K562 (cell line): ENCODE measurements at regions not wholly inside any gene's neighbourhood (a gene's known extent, or its start where the extent isn't known, plus 50 kb on each side); places are given as distances from the start of the nearest gene placed in this dataset.

Source experiments
- BCOR ChIP-seq: fragments of 450-650 bp; IDR thresholded peaks from 2 replicates; pipeline ENCODE4 v1.6.1; 2016
- BRD9 ChIP-seq: fragments of 450-650 bp; IDR thresholded peaks from 2 replicates; pipeline ENCODE4 v1.6.1; 2018; ENCODE audit warnings: low read depth; ENCODE audit not compliant: partially characterized antibody
- NEUROD1 ChIP-seq: fragments of 150-350 bp; IDR thresholded peaks from 2 replicates; pipeline ENCODE4 v1.6.1; 2014; ENCODE audit warnings: borderline replicate concordance, low read length, low read depth; ENCODE audit not compliant: partially characterized antibody
- PTBP1 ChIP-seq: fragments of 200-400 bp; formaldehyde crosslinking; IDR thresholded peaks from 2 replicates; pipeline ENCODE4 v1.6.1; 2017; ENCODE audit warnings: low read depth, low read length
- RCOR1 ChIP-seq, 2 experiments: IDR thresholded peaks; 2 replicates each; pipeline ENCODE4 v1.6.1; 2012; ENCODE audit warnings: low read depth in 2 of 2, low read length in 2 of 2, borderline replicate concordance in 1 of 2, improper control_type of control experiment in 1 of 2
- SNIP1 ChIP-seq: fragments of 450-650 bp; IDR thresholded peaks from 2 replicates; pipeline ENCODE4 v1.7.1; 2017; ENCODE audit warnings: low read depth, mild to moderate bottlenecking
- TFAM ChIP-seq: fragments of 250-450 bp; sonication (Bioruptor Pico); conservative IDR thresholded peaks from 2 replicates; pipeline ENCODE4 v1.5.0; 2021; ENCODE audit warnings: mild to moderate bottlenecking, moderate library complexity
- THRAP3 ChIP-seq: fragments of 450-650 bp; IDR thresholded peaks from 2 replicates; pipeline ENCODE4 v1.6.1; 2016; ENCODE audit warnings: mild to moderate bottlenecking, inconsistent platforms, borderline replicate concordance
- ZBTB11 ChIP-seq, 3 experiments: fragments of 200-800 bp in 1 of 3; fragments of 250-450 bp in 1 of 3; fragments of 450-650 bp in 1 of 3; sonication (Bioruptor Pico) in 1 of 3; sonication (Bioruptor generic) in 1 of 3; formaldehyde crosslinking in 1 of 3; IDR thresholded peaks; 2 replicates each; pipeline versions ENCODE4 v1.6.1 to v1.8.0; 2016 to 2022; ENCODE audit warnings: mild to moderate bottlenecking in 2 of 3, missing genetic modification characterization in 2 of 3, missing compliant biosample characterization in 1 of 3, moderate library complexity in 1 of 3
- ZNF121 ChIP-seq: sonication (generic); formaldehyde crosslinking; conservative IDR thresholded peaks from 2 replicates; pipeline ENCODE4 v1.8.0; 2022; ENCODE audit warnings: missing genetic modification reagents
- ZNF518B ChIP-seq: fragments of 250-450 bp; sonication (Bioruptor Pico); IDR thresholded peaks from 2 replicates; pipeline ENCODE4 v1.5.0; 2021; ENCODE audit warnings: mild to moderate bottlenecking, moderate library complexity
- ZZZ3 ChIP-seq: fragments of 450-650 bp; IDR thresholded peaks from 2 replicates; pipeline ENCODE4 v1.6.1; 2016; ENCODE audit warnings: antibody characterized with exemption, mild to moderate bottlenecking, moderate library complexity

GRCh38 chr12:116338064-116338846 is 60.8 kb upstream of the MED13L start (continued):
- no peak for TF ChIP-seq ZNF518B (CRISPR knock-in tag)
- 0 out of 4 replicates have a peak, but pooled peaks of 1 of the 2 experiments have one; percentile 32 for TF ChIP-seq RCOR1 (IDR thresholded peaks at IDR 0.05; ENCODE audit: borderline replicate concordance in 1 of 2, low read depth in 2 of 2, low read length in 2 of 2)
- TF ChIP-seq BCOR: peak; percentile 92
- TF ChIP-seq NEUROD1: no peak
- TF ChIP-seq PTBP1: 0 out of 2 replicates have a peak, but pooled peaks have one; percentile 45
- TF ChIP-seq SNIP1: no peak
- no peak for TF ChIP-seq TFAM (CRISPR knock-in tag)
- no peak for TF ChIP-seq ZZZ3
- no peak for TF ChIP-seq BRD9
- no peak for TF ChIP-seq ZBTB11 (CRISPR knock-in tag; IDR thresholded peaks at IDR 0.05)
- TF ChIP-seq ZNF121 (CRISPR knock-in tag): peak; percentile 4; the same call in 1 of the 2 replicates
- TF ChIP-seq THRAP3: no peak
